Stimulated activated naive CD4-positive, alpha-beta T cell (primary cell): ENCODE measurements at regions not wholly inside any gene's neighbourhood (a gene's known extent, or its start where the extent isn't known, plus 50 kb on each side); places are given as distances from the start of the nearest gene placed in this dataset.

Experiments used
- DNase-seq, 6 experiments: peaks; one replicate each; lab custom pipeline; 2025; lab: John Stamatoyannopoulos, UW

GRCh38 chr2:226526716-226527115 lies 272.9 kb downstream of the IRS1 start:
- no peak for DNase-seq

- no peak for DNase-seq
Measured at GRCh38 chr2:226524381-226524843, 275.2 kb downstream of the IRS1 start.

GRCh38 chr2:226520723-226521122 lies 278.9 kb downstream of the IRS1 start:
- no peak for DNase-seq

GRCh38 chr2:226515344-226516055 lies 284.1 kb downstream of the IRS1 start:
- DNase-seq, result no peak

GRCh38 chr2:226514895-226515294 lies 284.7 kb downstream of the IRS1 start:
- no peak for DNase-seq

GRCh38 chr2:226511311-226511710 lies 288.3 kb downstream of the IRS1 start:
- no peak for DNase-seq

GRCh38 chr2:226508683-226509082 lies 290.9 kb downstream of the IRS1 start:
- DNase-seq, result no peak

- no peak for DNase-seq
Measured at GRCh38 chr2:226508005-226508404, 291.6 kb downstream of the IRS1 start.

- no peak for DNase-seq
Measured at GRCh38 chr2:226497146-226497909, 302.3 kb downstream of the IRS1 start.

- no peak for DNase-seq
Measured at GRCh38 chr2:226496273-226496550, 303.4 kb downstream of the IRS1 start.

GRCh38 chr2:226495466-226496272 lies 304.0 kb downstream of the IRS1 start:
- DNase-seq, result no peak

GRCh38 chr2:226491112-226491511 lies 308.5 kb downstream of the IRS1 start:
- DNase-seq, result no peak

- DNase-seq, result no peak
Measured at GRCh38 chr2:226489775-226490541, 309.7 kb downstream of the IRS1 start.

GRCh38 chr2:226488034-226488433 lies 311.6 kb downstream of the IRS1 start:
- DNase-seq, result no peak

GRCh38 chr2:226487573-226487972 lies 312.0 kb downstream of the IRS1 start:
- DNase-seq, result no peak

GRCh38 chr2:226483745-226484619 lies 315.6 kb downstream of the IRS1 start:
- no peak for DNase-seq

- no peak for DNase-seq
Measured at GRCh38 chr2:226483143-226483542, 316.5 kb downstream of the IRS1 start.

- no peak for DNase-seq
Measured at GRCh38 chr2:226478109-226478809, 321.4 kb downstream of the IRS1 start.

- DNase-seq, result no peak
Measured at GRCh38 chr2:226477221-226478108, 322.2 kb downstream of the IRS1 start.
